ENCODE measurements at regions not wholly inside any gene's neighbourhood (a gene's known extent, or its start where the extent isn't known, plus 50 kb on each side); places are given as distances from the start of the nearest gene placed in this dataset.

- TF ChIP-seq, protein P1, sequence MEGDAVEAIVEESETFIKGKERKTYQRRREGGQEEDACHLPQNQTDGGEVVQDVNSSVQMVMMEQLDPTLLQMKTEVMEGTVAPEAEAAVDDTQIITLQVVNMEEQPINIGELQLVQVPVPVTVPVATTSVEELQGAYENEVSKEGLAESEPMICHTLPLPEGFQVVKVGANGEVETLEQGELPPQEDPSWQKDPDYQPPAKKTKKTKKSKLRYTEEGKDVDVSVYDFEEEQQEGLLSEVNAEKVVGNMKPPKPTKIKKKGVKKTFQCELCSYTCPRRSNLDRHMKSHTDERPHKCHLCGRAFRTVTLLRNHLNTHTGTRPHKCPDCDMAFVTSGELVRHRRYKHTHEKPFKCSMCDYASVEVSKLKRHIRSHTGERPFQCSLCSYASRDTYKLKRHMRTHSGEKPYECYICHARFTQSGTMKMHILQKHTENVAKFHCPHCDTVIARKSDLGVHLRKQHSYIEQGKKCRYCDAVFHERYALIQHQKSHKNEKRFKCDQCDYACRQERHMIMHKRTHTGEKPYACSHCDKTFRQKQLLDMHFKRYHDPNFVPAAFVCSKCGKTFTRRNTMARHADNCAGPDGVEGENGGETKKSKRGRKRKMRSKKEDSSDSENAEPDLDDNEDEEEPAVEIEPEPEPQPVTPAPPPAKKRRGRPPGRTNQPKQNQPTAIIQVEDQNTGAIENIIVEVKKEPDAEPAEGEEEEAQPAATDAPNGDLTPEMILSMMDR (conservative IDR thresholded peaks at IDR 0.05; ENCODE audit: low read length) = no peak
- TF ChIP-seq EZH2phosphoT487 (IDR thresholded peaks at IDR 0.05; ENCODE audit: borderline replicate concordance) = no peak
Observed at GRCh38 chr17:54745862-54746261, 154.8 kb upstream of the TOM1L1 start.

Data from Loucy (cell line).